ENCODE measurements at regions not wholly inside any gene's neighbourhood (a gene's known extent, or its start where the extent isn't known, plus 50 kb on each side); places are given as distances from the start of the nearest gene placed in this dataset.

- ChIA-PET POLR2A (no interaction called here), CTCF (no interaction called here)
- no peak overlapping the region for H3K4me3 ChIP-seq (ENCODE audit: low read depth, low read length)
- no peak for DNase-seq (ENCODE audit: low read depth, low spot score)
- H3K27ac ChIP-seq (ENCODE audit: low read depth, low read length), result no peak overlapping the region
- no peak for TF ChIP-seq CTCF (IDR thresholded peaks at IDR 0.05; ENCODE audit: low read depth, low read length)
- no peaks in the 10 kb centered on the region for H3K27me3 ChIP-seq (ENCODE audit: control insufficient read depth, insufficient read depth, low read length)
- peaks cover 6% of the 10 kb centered on the region; the same call in 1 of the 2 replicates for H3K9me3 ChIP-seq (ENCODE audit: control insufficient read depth, insufficient read depth, low read length)
These were observed 1097.2 kb upstream of the RAG2 start for GRCh38 chr11:37695283-37695682.

- TF ChIP-seq CTCF (IDR thresholded peaks at IDR 0.05; ENCODE audit: low read depth, low read length), result no peak
- Histone ChIP-seq H3K27ac (ENCODE audit: low read depth, low read length) (no peak overlapping the region), H3K4me3 (ENCODE audit: low read depth, low read length) (no peak overlapping the region), H3K9me3 (ENCODE audit: control insufficient read depth, insufficient read depth, low read length) (no peaks in the 10 kb centered on the region), H3K27me3 (ENCODE audit: control insufficient read depth, insufficient read depth, low read length) (no peaks in the 10 kb centered on the region)
- DNase-seq (ENCODE audit: low read depth, low spot score), result no peak
- ChIA-PET POLR2A (no interaction called here), CTCF (no interaction called here)
These were observed 1091.9 kb upstream of the RAG2 start for GRCh38 chr11:37689951-37690350.

- no peaks in the 10 kb centered on the region for H3K9me3 ChIP-seq (ENCODE audit: control insufficient read depth, insufficient read depth, low read length)
- ChIA-PET POLR2A (no interaction called here), CTCF (no interaction called here)
- DNase-seq (ENCODE audit: low read depth, low spot score), result no peak
- H3K4me3 ChIP-seq (ENCODE audit: low read depth, low read length), result no peak overlapping the region
- no peaks in the 10 kb centered on the region for H3K27me3 ChIP-seq (ENCODE audit: control insufficient read depth, insufficient read depth, low read length)
- no peak for TF ChIP-seq CTCF (IDR thresholded peaks at IDR 0.05; ENCODE audit: low read depth, low read length)
- H3K27ac ChIP-seq (ENCODE audit: low read depth, low read length), result no peak overlapping the region
These were observed 1090.4 kb upstream of the RAG2 start for GRCh38 chr11:37688456-37688855.

- no peak for DNase-seq (ENCODE audit: low read depth, low spot score)
- no peaks in the 10 kb centered on the region for H3K9me3 ChIP-seq (ENCODE audit: control insufficient read depth, insufficient read depth, low read length)
- no peak overlapping the region for H3K27ac ChIP-seq (ENCODE audit: low read depth, low read length)
- no peak for TF ChIP-seq CTCF (IDR thresholded peaks at IDR 0.05; ENCODE audit: low read depth, low read length)
- ChIA-PET POLR2A (no interaction called here), CTCF (no interaction called here)
- no peak overlapping the region for H3K4me3 ChIP-seq (ENCODE audit: low read depth, low read length)
- H3K27me3 ChIP-seq (ENCODE audit: control insufficient read depth, insufficient read depth, low read length), result no peaks in the 10 kb centered on the region
These were observed 1089.1 kb upstream of the RAG2 start for GRCh38 chr11:37687130-37687529.

- no peak overlapping the region for H3K27ac ChIP-seq (ENCODE audit: low read depth, low read length)
- no peak for TF ChIP-seq CTCF (IDR thresholded peaks at IDR 0.05; ENCODE audit: low read depth, low read length)
- no peak overlapping the region for H3K4me3 ChIP-seq (ENCODE audit: low read depth, low read length)
- DNase-seq (ENCODE audit: low read depth, low spot score), result no peak
- H3K27me3 ChIP-seq (ENCODE audit: control insufficient read depth, insufficient read depth, low read length), result no peaks in the 10 kb centered on the region
- no peaks in the 10 kb centered on the region for H3K9me3 ChIP-seq (ENCODE audit: control insufficient read depth, insufficient read depth, low read length)
- ChIA-PET POLR2A (no interaction called here), CTCF (no interaction called here)
These were observed 1073.3 kb upstream of the RAG2 start for GRCh38 chr11:37671321-37671720.
